Neuron (in vitro differentiated cells): ENCODE measurements at regions not wholly inside any gene's neighbourhood (a gene's known extent, or its start where the extent isn't known, plus 50 kb on each side); places are given as distances from the start of the nearest gene placed in this dataset.

Experiments used
- H2AFZ ChIP-seq: one replicate; pipeline ENCODE4 v1.6.1; 2013; ENCODE audit warnings: low read depth, mild to moderate bottlenecking, inconsistent platforms, low read length, moderate library complexity
- H3K27me3 ChIP-seq: one replicate; pipeline ENCODE4 v1.6.1; 2013; ENCODE audit warnings: low read length; ENCODE audit not compliant: insufficient read depth
- H3K36me3 ChIP-seq: one replicate; pipeline ENCODE4 v1.6.1; 2013; ENCODE audit warnings: low read length; ENCODE audit not compliant: insufficient read depth
- H3K4me1 ChIP-seq: one replicate; pipeline ENCODE4 v1.6.1; 2013; ENCODE audit warnings: low read length; ENCODE audit not compliant: insufficient read depth
- H3K4me3 ChIP-seq: 2 replicates; pipeline ENCODE4 v1.5.1; 2013; ENCODE audit warnings: mild to moderate bottlenecking, low read length, moderate library complexity
- H3K9me3 ChIP-seq: one replicate; pipeline ENCODE4 v1.6.1; 2013; ENCODE audit warnings: low read length

GRCh38 chr20:10951904-10952303 lies 278.1 kb upstream of the JAG1 start:
- H3K9me3 ChIP-seq: no peaks in the 10 kb centered on the region
- peaks cover 2% of the 10 kb centered on the region for H3K4me1 ChIP-seq
- H3K4me3 ChIP-seq: no peak overlapping the region
- no peak overlapping the region for H2AFZ ChIP-seq
- H3K27me3 ChIP-seq: no peaks in the 10 kb centered on the region
- no peaks in the 10 kb centered on the region for H3K36me3 ChIP-seq

- Histone ChIP-seq H2AFZ (no peak overlapping the region), H3K36me3 (no peaks in the 10 kb centered on the region), H3K27me3 (no peaks in the 10 kb centered on the region), H3K4me3 (no peak overlapping the region), H3K4me1 (peaks cover 2% of the 10 kb centered on the region), H3K9me3 (no peaks in the 10 kb centered on the region)
Measured at GRCh38 chr20:10953437-10953836, 279.6 kb upstream of the JAG1 start.

GRCh38 chr20:10954137-10954840 lies 280.5 kb upstream of the JAG1 start:
- Histone ChIP-seq H3K27me3 (no peaks in the 10 kb centered on the region), H3K4me1 (peaks cover 2% of the 10 kb centered on the region), H2AFZ (no peak overlapping the region), H3K36me3 (no peaks in the 10 kb centered on the region), H3K9me3 (no peaks in the 10 kb centered on the region), H3K4me3 (no peak overlapping the region)

DNA sequence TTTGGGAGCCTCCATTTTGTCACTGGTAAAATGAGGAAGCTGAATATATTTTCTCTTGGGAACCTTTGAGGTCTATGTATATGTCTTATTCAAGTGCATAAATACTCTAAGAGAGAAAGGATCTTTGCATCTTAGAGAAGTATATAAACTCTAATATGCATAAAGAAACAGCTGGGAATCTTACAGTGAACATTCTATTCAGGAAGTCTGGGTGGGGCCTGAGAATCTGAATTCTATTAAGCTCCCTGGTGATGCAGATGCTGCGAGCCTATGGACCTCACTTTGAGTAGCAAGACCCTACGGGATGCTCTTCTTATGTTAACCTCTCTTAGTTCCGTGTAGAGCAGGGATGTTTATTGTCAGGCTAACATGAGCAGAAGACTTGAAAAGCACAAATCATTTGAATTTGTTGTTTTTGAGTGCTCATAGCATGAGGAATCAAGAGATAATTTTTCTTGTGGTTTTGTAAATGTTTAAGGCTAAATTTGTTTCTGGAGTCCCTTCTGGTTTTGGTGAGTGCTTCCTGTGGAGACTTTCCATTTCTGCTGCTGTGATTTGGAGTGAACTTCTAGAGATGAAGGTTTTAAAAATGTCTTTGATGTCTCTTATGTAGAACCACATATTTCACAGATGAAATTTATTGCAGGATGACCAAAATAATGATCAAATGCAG lies 281.2 kb upstream of the JAG1 start:
- H3K36me3 ChIP-seq: no peaks in the 10 kb centered on the region
- no peaks in the 10 kb centered on the region for H3K27me3 ChIP-seq
- no peak overlapping the region for H2AFZ ChIP-seq
- H3K4me1 ChIP-seq: peaks cover 2% of the 10 kb centered on the region
- H3K9me3 ChIP-seq: no peaks in the 10 kb centered on the region
- no peak overlapping the region for H3K4me3 ChIP-seq

DNA sequence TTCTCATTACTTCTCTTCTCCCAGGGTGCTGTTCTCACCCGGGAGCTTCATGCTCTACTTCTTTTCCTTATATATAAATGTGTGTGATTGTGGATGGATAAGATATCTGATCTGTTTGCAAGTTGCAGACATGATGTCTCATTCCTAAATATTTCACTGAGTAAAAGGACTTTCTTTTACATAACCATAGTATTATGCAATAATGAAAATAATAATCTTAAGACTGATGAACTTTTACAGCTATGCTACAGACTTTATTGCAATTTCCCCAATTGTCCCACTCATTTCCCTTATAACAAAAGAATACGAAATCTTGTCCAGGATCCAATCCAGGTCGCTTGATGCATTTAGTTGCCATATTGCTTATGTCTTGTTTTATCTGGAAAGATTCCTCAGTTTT lies 284.5 kb upstream of the JAG1 start:
- Histone ChIP-seq H3K27me3 (no peaks in the 10 kb centered on the region), H2AFZ (no peak overlapping the region), H3K9me3 (no peaks in the 10 kb centered on the region), H3K4me3 (no peak overlapping the region), H3K4me1 (peaks cover 2% of the 10 kb centered on the region), H3K36me3 (no peaks in the 10 kb centered on the region)

DNA sequence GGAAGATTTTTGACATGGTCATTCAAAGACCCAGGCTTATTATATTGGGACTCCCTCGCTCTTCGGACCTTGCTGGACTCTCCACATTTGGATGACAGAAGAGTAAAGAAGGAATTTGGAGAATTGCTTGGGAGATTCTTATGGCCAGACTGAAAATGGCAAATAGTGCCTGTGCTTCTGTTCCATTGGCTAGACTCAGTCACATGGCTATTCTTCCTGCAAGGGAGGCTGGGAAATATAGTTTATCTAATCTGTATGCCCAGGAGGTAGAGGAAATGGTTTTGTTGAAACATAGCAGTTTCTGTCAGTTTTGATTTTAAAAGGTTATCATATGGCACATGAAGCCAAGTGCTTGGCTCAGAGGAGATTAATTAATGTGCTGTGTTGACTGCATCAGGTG lies 286.6 kb upstream of the JAG1 start:
- Histone ChIP-seq H2AFZ (no peak overlapping the region), H3K4me3 (no peak overlapping the region), H3K9me3 (no peaks in the 10 kb centered on the region), H3K36me3 (no peaks in the 10 kb centered on the region), H3K27me3 (no peaks in the 10 kb centered on the region), H3K4me1 (no peaks in the 10 kb centered on the region)

DNA sequence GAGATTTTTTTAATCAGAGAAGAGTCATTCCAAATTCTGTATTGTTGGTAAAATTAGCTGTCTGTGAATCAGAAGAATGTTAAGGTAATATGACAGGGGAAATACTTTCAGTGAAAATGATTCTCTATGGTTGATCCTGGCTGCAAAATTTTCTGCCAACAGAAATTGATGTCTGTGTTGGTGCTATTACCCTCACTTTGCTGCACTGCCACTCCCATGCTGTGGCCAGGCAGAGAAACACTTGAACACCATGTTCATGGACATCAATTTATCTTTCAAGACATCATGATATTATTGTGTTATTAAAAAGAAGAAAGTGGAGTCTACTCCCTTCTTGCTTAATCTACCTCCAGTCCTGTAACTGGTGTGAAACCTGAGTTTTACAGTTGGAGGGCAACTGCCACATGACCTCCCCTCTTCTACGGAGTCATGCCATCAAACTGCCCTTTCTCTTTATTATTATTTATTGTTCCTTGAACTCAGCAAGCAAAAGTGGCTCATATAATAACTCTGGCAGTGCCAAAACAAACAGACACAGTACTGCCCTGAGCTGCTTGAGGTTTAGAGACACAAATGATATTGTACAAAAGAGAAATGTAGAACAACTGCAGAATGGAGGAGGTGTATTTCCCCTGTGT lies 288.0 kb upstream of the JAG1 start:
- Histone ChIP-seq H2AFZ (no peak overlapping the region), H3K9me3 (no peaks in the 10 kb centered on the region), H3K4me3 (no peak overlapping the region), H3K4me1 (no peaks in the 10 kb centered on the region), H3K36me3 (no peaks in the 10 kb centered on the region), H3K27me3 (no peaks in the 10 kb centered on the region)

- Histone ChIP-seq H3K27me3 (no peaks in the 10 kb centered on the region), H3K4me3 (no peak overlapping the region), H3K9me3 (no peaks in the 10 kb centered on the region), H2AFZ (no peak overlapping the region), H3K36me3 (no peaks in the 10 kb centered on the region), H3K4me1 (no peaks in the 10 kb centered on the region)
Measured at GRCh38 chr20:10962937-10963336, 289.1 kb upstream of the JAG1 start.

- H2AFZ ChIP-seq: no peak overlapping the region
- H3K4me3 ChIP-seq: no peak overlapping the region
- H3K27me3 ChIP-seq: no peaks in the 10 kb centered on the region
- H3K36me3 ChIP-seq: no peaks in the 10 kb centered on the region
- H3K4me1 ChIP-seq: no peaks in the 10 kb centered on the region
- H3K9me3 ChIP-seq: no peaks in the 10 kb centered on the region
Measured at GRCh38 chr20:10963717-10964266, 290.0 kb upstream of the JAG1 start.

- Histone ChIP-seq H3K4me1 (no peaks in the 10 kb centered on the region), H3K36me3 (no peaks in the 10 kb centered on the region), H3K4me3 (no peak overlapping the region), H3K27me3 (no peaks in the 10 kb centered on the region), H3K9me3 (no peaks in the 10 kb centered on the region), H2AFZ (no peak overlapping the region)
Measured at GRCh38 chr20:10965936-10966470, 292.2 kb upstream of the JAG1 start.

GRCh38 chr20:10970109-10970508 lies 296.3 kb upstream of the JAG1 start:
- Histone ChIP-seq H3K4me1 (no peaks in the 10 kb centered on the region), H3K36me3 (no peaks in the 10 kb centered on the region), H3K27me3 (no peaks in the 10 kb centered on the region), H3K9me3 (no peaks in the 10 kb centered on the region), H2AFZ (no peak overlapping the region), H3K4me3 (no peak overlapping the region)

DNA sequence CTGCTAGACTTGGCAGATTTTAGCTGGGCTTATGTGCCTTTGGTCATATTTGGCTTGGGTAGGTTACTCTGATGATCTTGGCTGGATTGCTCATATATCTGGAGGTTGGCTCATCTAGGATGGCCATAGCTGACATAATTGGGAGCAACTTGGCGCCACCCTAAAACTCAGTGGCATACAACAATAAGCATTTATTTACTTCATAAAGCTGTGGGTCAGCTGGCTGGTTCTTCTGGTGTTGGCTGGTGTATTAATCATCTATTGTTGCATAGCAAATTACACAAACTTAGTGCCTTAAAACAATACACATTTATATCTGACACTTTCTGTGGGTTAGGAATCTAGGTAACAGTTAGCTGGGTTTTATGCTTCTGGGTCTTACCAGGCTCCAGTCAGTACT lies 297.3 kb upstream of the JAG1 start:
- Histone ChIP-seq H3K9me3 (no peaks in the 10 kb centered on the region), H3K4me1 (no peaks in the 10 kb centered on the region), H2AFZ (no peak overlapping the region), H3K27me3 (no peaks in the 10 kb centered on the region), H3K36me3 (no peaks in the 10 kb centered on the region), H3K4me3 (no peak overlapping the region)

DNA sequence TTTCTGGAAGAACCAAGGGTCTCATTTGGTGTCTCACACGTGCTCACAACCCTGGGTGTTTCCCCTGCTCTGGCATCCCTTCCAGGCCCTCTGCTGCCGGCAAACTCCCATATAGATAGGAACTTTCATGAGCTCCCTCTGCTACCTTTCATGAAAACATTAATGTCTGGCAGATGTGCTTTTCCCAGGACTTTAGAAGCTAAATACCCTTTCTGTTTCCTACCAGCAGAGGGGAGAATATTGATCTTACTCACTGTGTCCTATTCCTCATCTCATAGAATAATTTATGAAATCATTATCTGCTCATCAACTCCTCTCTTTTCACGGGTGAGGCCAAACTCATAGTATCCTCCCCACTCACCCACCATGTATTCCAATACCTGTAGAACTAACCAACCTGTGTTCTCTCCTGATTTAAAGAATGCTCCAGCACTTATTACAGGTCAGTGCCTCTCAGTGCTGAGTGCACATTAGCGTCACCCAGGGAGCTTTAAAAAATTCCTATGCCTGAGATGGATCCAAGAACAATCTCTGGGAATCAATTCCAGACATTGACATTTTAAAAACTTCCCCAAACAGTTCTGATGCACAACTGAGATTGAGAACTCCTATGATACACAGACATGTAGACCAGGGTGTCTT lies 298.5 kb upstream of the JAG1 start:
- H3K4me3 ChIP-seq: no peak overlapping the region
- H3K36me3 ChIP-seq: no peaks in the 10 kb centered on the region
- H3K4me1 ChIP-seq: no peaks in the 10 kb centered on the region
- no peak overlapping the region for H2AFZ ChIP-seq
- no peaks in the 10 kb centered on the region for H3K27me3 ChIP-seq
- H3K9me3 ChIP-seq: no peaks in the 10 kb centered on the region
